Mesenchymal stem cell (in vitro differentiated cells and primary cell): ENCODE measurements at regions not wholly inside any gene's neighbourhood (a gene's known extent, or its start where the extent isn't known, plus 50 kb on each side); places are given as distances from the start of the nearest gene placed in this dataset.

ENCODE experiments used
- DNase-seq: peaks from one replicate; pipeline ENCODE4 v3.0.0-alpha.2; 2013
- H2AFZ ChIP-seq: one replicate; pipeline ENCODE4 v1.6.1; 2013; ENCODE audit warnings: low read depth, mild to moderate bottlenecking, control low read depth, inconsistent platforms, low read length, moderate library complexity
- H2AK5ac ChIP-seq: 2 replicates; pipeline ENCODE4 v1.6.1; 2013; ENCODE audit warnings: low read length, moderate library complexity, mild to moderate bottlenecking, inconsistent platforms; ENCODE audit not compliant: severe bottlenecking
- H2BK120ac ChIP-seq: one replicate; pipeline ENCODE4 v1.6.1; 2013; ENCODE audit warnings: low read depth, mild to moderate bottlenecking, inconsistent platforms, low read length, moderate library complexity
- H2BK12ac ChIP-seq, 2 experiments: one replicate each; pipeline ENCODE4 v1.6.1; 2013; ENCODE audit warnings: inconsistent platforms in 2 of 2, low read length in 2 of 2, mild to moderate bottlenecking in 2 of 2, moderate library complexity in 2 of 2, control low read depth in 1 of 2
- H2BK15ac ChIP-seq: one replicate; pipeline ENCODE4 v1.6.1; 2013; ENCODE audit warnings: mild to moderate bottlenecking, low read depth, inconsistent platforms; ENCODE audit not compliant: poor library complexity, severe bottlenecking
- H2BK5ac ChIP-seq: 2 replicates; pipeline ENCODE4 v1.6.1; 2013; ENCODE audit warnings: low read depth, mild to moderate bottlenecking, low read length, control low read depth, inconsistent platforms; ENCODE audit not compliant: poor library complexity, severe bottlenecking
- H3K14ac ChIP-seq, 2 experiments: one replicate each; pipeline ENCODE4 v1.6.1; 2013; ENCODE audit warnings: inconsistent platforms in 2 of 2, low read length in 2 of 2, control low read depth in 1 of 2, mild to moderate bottlenecking in 1 of 2, moderate library complexity in 1 of 2
- H3K18ac ChIP-seq, 2 experiments: one replicate each; pipeline ENCODE4 v1.6.1; 2013; ENCODE audit warnings: inconsistent platforms in 2 of 2, low read length in 2 of 2, control low read depth in 1 of 2, low read depth in 1 of 2, mild to moderate bottlenecking in 1 of 2
- H3K23ac ChIP-seq, 2 experiments: one replicate each; pipeline ENCODE4 v1.6.1; 2013; ENCODE audit warnings: inconsistent platforms in 2 of 2, low read length in 2 of 2, mild to moderate bottlenecking in 2 of 2, moderate library complexity in 2 of 2, control low read depth in 1 of 2
- H3K27ac ChIP-seq: 2 replicates; pipeline ENCODE4 v1.5.1; 2013; ENCODE audit warnings: mild to moderate bottlenecking, moderate library complexity, low read length, control low read depth, inconsistent platforms; ENCODE audit not compliant: poor library complexity, severe bottlenecking
- H3K27me3 ChIP-seq, 2 experiments: 2 replicates each; pipeline versions ENCODE4 v1.6.1 to v1.7.0; 2013; ENCODE audit warnings: low read length in 2 of 2, mild to moderate bottlenecking in 2 of 2, moderate library complexity in 2 of 2, control low read depth in 1 of 2, inconsistent platforms in 1 of 2; ENCODE audit not compliant: control insufficient read depth in 1 of 2, insufficient read depth in 1 of 2
- H3K36me3 ChIP-seq, 2 experiments: 2 replicates each; pipeline versions ENCODE4 v1.6.1 to v1.7.0; 2013; ENCODE audit warnings: low read length in 2 of 2, control low read depth in 1 of 2, inconsistent platforms in 1 of 2, low read depth in 1 of 2, mild to moderate bottlenecking in 1 of 2; ENCODE audit not compliant: insufficient read depth in 2 of 2, control insufficient read depth in 1 of 2
- H3K4ac ChIP-seq, 2 experiments: one replicate each; pipeline ENCODE4 v1.6.1; 2013; ENCODE audit warnings: inconsistent platforms in 2 of 2, low read length in 2 of 2, mild to moderate bottlenecking in 2 of 2, moderate library complexity in 2 of 2, control low read depth in 1 of 2, low read depth in 1 of 2
- H3K4me1 ChIP-seq: 2 replicates; pipeline ENCODE4 v1.6.1; 2013; ENCODE audit warnings: low read depth, low read length, control low read depth; ENCODE audit not compliant: control insufficient read depth, insufficient read depth
- H3K4me2 ChIP-seq: 2 replicates; pipeline ENCODE4 v1.6.1; 2013; ENCODE audit warnings: low read length, mild to moderate bottlenecking, inconsistent platforms; ENCODE audit not compliant: poor library complexity, severe bottlenecking
- H3K4me3 ChIP-seq, 2 experiments: 2 replicates each; pipeline versions ENCODE4 v1.5.1 to v1.7.0; 2013; ENCODE audit warnings: low read length in 2 of 2, mild to moderate bottlenecking in 2 of 2, control low read depth in 1 of 2, low read depth in 1 of 2; ENCODE audit not compliant: insufficient read depth in 1 of 2
- H3K79me1 ChIP-seq: replicated peaks from 2 replicates; pipeline ENCODE4 v1.6.1; 2013; ENCODE audit warnings: mild to moderate bottlenecking, control low read depth, low read length, inconsistent platforms; ENCODE audit not compliant: poor library complexity, severe bottlenecking
- H3K9ac ChIP-seq: 2 replicates; pipeline ENCODE4 v1.7.0; 2013; ENCODE audit warnings: mild to moderate bottlenecking, low read length, moderate library complexity
- H3K9me3 ChIP-seq: 2 replicates; pipeline ENCODE4 v1.7.0; 2013; ENCODE audit warnings: mild to moderate bottlenecking, low read length; ENCODE audit not compliant: control insufficient read depth
- H4K8ac ChIP-seq: one replicate; pipeline ENCODE4 v1.6.1; 2013; ENCODE audit warnings: inconsistent platforms, mild to moderate bottlenecking, low read length, moderate library complexity
- H4K91ac ChIP-seq: one replicate; pipeline ENCODE4 v1.6.1; 2013; ENCODE audit warnings: mild to moderate bottlenecking, low read length, inconsistent platforms
- WGBS: methylation state at CpG from one replicate; pipeline ENCODE4 v1.1.7; 2013; ENCODE audit warnings: mixed read lengths; 5-methylcytosine and 5-hydroxymethylcytosine counted together

DNA sequence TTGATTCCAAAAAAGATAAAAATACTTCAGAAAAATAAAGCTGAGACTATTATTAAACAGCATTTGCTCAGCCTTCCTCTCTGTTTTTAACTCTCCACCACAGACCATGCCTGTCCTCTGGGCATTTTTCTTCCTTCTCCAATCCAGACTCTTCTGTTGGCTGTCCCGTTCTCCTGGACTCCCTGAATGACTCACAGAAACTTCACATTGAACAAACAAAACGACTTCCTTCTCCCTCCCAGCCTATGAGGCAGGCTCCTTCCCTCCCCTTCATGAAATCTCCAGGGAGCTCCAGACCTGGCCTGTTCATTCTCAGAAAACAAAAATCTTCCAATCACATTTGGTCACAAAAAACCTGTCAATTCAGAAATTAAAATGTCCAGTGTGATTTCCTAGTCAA is 421.3 kb downstream of the NPHP4 start:
- Histone ChIP-seq H2AFZ (no peak overlapping the region), H3K9ac (no peak overlapping the region), H3K4me2 (no peak overlapping the region), H2BK120ac (no peak overlapping the region), H3K4me3 (no peak overlapping the region), H3K23ac (no peak overlapping the region), H2BK12ac (no peak overlapping the region), H2BK5ac (no peak overlapping the region), H4K8ac (no peak overlapping the region), H3K4me1 (no peaks in the 10 kb centered on the region), H3K18ac (no peak overlapping the region), H3K27ac (no peak overlapping the region), H3K9me3 (peaks cover 12% of the 10 kb centered on the region), H3K4ac (no peak overlapping the region), H4K91ac (no peak overlapping the region), H3K79me1 (no peaks in the 10 kb centered on the region), H3K36me3 (no peaks in the 10 kb centered on the region), H3K14ac (no peak overlapping the region), H2BK15ac (no peak overlapping the region), H3K27me3 (no peaks in the 10 kb centered on the region), H2AK5ac (no peak overlapping the region)
- no peak for DNase-seq
- 14% methylated on average over 2 of the region's 2 CpGs for WGBS

GRCh38 chr1:5568321-5568720 is 423.9 kb downstream of the NPHP4 start:
- H2AK5ac ChIP-seq: no peak overlapping the region
- no peak overlapping the region for H4K91ac ChIP-seq
- no peaks in the 10 kb centered on the region for H3K27me3 ChIP-seq
- H3K36me3 ChIP-seq: no peaks in the 10 kb centered on the region
- no peak overlapping the region for H3K9ac ChIP-seq
- H3K79me1 ChIP-seq: no peaks in the 10 kb centered on the region
- H3K27ac ChIP-seq: no peak overlapping the region
- no peak for DNase-seq
- no peak overlapping the region for H2BK12ac ChIP-seq
- no peak overlapping the region for H2BK120ac ChIP-seq
- no peak overlapping the region for H2BK5ac ChIP-seq
- H2BK15ac ChIP-seq: no peak overlapping the region
- H3K4me2 ChIP-seq: no peak overlapping the region
- H3K9me3 ChIP-seq: peaks cover 12% of the 10 kb centered on the region
- H3K18ac ChIP-seq: no peak overlapping the region
- no peak overlapping the region for H3K23ac ChIP-seq
- H3K4me1 ChIP-seq: no peaks in the 10 kb centered on the region
- WGBS: 47% methylated on average over 4 of the region's 6 CpGs
- H3K14ac ChIP-seq: no peak overlapping the region
- no peak overlapping the region for H3K4me3 ChIP-seq
- H4K8ac ChIP-seq: no peak overlapping the region
- H2AFZ ChIP-seq: no peak overlapping the region
- no peak overlapping the region for H3K4ac ChIP-seq

DNA sequence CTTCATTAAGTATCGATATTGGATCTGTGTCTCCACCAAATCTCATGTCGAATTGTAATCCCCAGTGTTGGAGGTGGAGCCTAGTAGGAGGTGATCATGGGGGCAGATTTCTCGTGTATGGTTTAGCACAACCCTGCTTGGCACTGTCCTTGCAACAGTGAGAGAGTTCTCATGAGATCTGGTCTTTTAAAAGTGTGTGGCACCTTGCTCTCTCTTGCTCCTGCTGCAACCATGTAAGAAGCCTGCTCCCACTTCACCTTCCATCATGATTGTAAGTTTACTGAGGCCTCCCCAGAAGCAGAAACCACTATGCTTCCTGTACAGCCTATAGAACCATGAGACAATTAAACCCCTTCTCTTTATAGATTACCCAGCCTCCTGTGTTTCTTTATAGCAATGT is 424.4 kb downstream of the NPHP4 start:
- DNase-seq: no peak
- H4K8ac ChIP-seq: no peak overlapping the region
- H2AFZ ChIP-seq: no peak overlapping the region
- no peak overlapping the region for H3K4me3 ChIP-seq
- H3K4ac ChIP-seq: no peak overlapping the region
- no peak overlapping the region for H2BK15ac ChIP-seq
- no peak overlapping the region for H2BK5ac ChIP-seq
- no peaks in the 10 kb centered on the region for H3K27me3 ChIP-seq
- no peak overlapping the region for H2BK12ac ChIP-seq
- no peaks in the 10 kb centered on the region for H3K79me1 ChIP-seq
- H3K9me3 ChIP-seq: peaks cover 12% of the 10 kb centered on the region
- H3K23ac ChIP-seq: no peak overlapping the region
- no peak overlapping the region for H4K91ac ChIP-seq
- no peak overlapping the region for H3K14ac ChIP-seq
- no peaks in the 10 kb centered on the region for H3K4me1 ChIP-seq
- no peak overlapping the region for H3K4me2 ChIP-seq
- no peak overlapping the region for H2AK5ac ChIP-seq
- 63% methylated on average over 3 of the region's 3 CpGs for WGBS
- no peak overlapping the region for H3K9ac ChIP-seq
- no peaks in the 10 kb centered on the region for H3K36me3 ChIP-seq
- no peak overlapping the region for H3K27ac ChIP-seq
- H3K18ac ChIP-seq: no peak overlapping the region
- H2BK120ac ChIP-seq: no peak overlapping the region

DNA sequence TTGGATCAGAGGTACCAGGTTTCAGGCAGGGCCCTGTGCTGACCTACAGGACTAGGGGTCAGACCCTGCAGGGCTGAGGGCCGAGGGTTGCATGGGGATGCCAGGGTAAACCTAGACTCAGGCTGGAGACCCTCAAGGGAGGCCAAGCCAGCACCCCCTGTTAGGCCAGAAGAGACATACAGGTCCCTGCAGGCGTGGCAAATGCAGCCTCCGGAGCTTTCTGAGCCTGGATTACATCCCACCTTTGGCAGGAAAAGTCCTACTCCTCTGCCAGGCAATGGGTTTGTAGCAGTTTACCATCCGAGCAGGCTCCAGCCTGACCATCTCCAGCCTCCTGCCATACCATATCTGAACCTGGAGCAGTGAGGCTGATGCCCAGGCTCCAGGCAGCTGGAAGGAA is 425.3 kb downstream of the NPHP4 start:
- no peak overlapping the region for H4K8ac ChIP-seq
- peaks cover 12% of the 10 kb centered on the region for H3K9me3 ChIP-seq
- H3K36me3 ChIP-seq: no peaks in the 10 kb centered on the region
- H3K18ac ChIP-seq: no peak overlapping the region
- H2BK5ac ChIP-seq: no peak overlapping the region
- H3K27me3 ChIP-seq: no peaks in the 10 kb centered on the region
- H4K91ac ChIP-seq: no peak overlapping the region
- no peak overlapping the region for H3K4me3 ChIP-seq
- H3K4me2 ChIP-seq: no peak overlapping the region
- WGBS: 37% methylated on average over 4 of the region's 4 CpGs
- DNase-seq: no peak
- no peak overlapping the region for H3K23ac ChIP-seq
- no peak overlapping the region for H2AFZ ChIP-seq
- H3K4me1 ChIP-seq: no peaks in the 10 kb centered on the region
- no peak overlapping the region for H2BK15ac ChIP-seq
- H3K79me1 ChIP-seq: no peaks in the 10 kb centered on the region
- no peak overlapping the region for H2BK12ac ChIP-seq
- H3K9ac ChIP-seq: no peak overlapping the region
- H3K27ac ChIP-seq: no peak overlapping the region
- H2BK120ac ChIP-seq: no peak overlapping the region
- no peak overlapping the region for H2AK5ac ChIP-seq
- H3K4ac ChIP-seq: no peak overlapping the region
- H3K14ac ChIP-seq: no peak overlapping the region
